ENCODE measurements at regions not wholly inside any gene's neighbourhood (a gene's known extent, or its start where the extent isn't known, plus 50 kb on each side); places are given as distances from the start of the nearest gene placed in this dataset.
"Not testable (repeated sequence)": the region's sequence is repeated elsewhere in the genome, so short reads cannot be mapped to it uniquely, and the experiment has no call there.

- H3K79me2 ChIP-seq (ENCODE audit: insufficient read depth), result no peaks in the 10 kb centered on the region
- H3K4me2 ChIP-seq (ENCODE audit: unreplicated experiment), result no peak overlapping the region
- H3K36me3 ChIP-seq (ENCODE audit: low read depth), result no peaks in the 10 kb centered on the region
- H3K9ac ChIP-seq, result no peak overlapping the region
- in situ Hi-C loops (cut with MboI), result no loop called here
- no peaks in the 10 kb centered on the region for H3K9me3 ChIP-seq (ENCODE audit: low read depth)
- H3K4me1 ChIP-seq (ENCODE audit: insufficient read depth), result no peaks in the 10 kb centered on the region
- no peaks in the 10 kb centered on the region for H3K9me2 ChIP-seq (ENCODE audit: insufficient read depth)
- no peaks in the 10 kb centered on the region for H3F3A ChIP-seq (ENCODE audit: insufficient read depth)
- no peak for DNase-seq
- H3K27me3 ChIP-seq (replicated peaks; ENCODE audit: insufficient read depth), result peaks cover 6% of the 10 kb centered on the region; the same call in 1 of the 2 replicates
- WGBS, 2 experiments (ENCODE audit: low coverage in 1 of 2, low lambda C conversion rate in 2 of 2, missing lambda C conversion rate in 2 of 2), result 60 to 65% methylated on average over 4 of the region's 4 CpGs
- H3K4me3 ChIP-seq, result no peak overlapping the region
- no peak overlapping the region for H3K27ac ChIP-seq
- H2AFZ ChIP-seq, result no peak overlapping the region
- H4K20me1 ChIP-seq (ENCODE audit: insufficient read depth), result no peaks in the 10 kb centered on the region
- TF ChIP-seq EZH2 (IDR thresholded peaks at IDR 0.05; ENCODE audit: insufficient read depth, poor library complexity, severe bottlenecking) (no peak), EZH2phosphoT487 (IDR thresholded peaks at IDR 0.05; ENCODE audit: insufficient read depth, low read depth) (no peak)
These were observed 95.3 kb upstream of the FANCL start for GRCh38 chr2:58336416-58336815.

GRCh38 chr2:58334414-58334813 is 93.3 kb upstream of the FANCL start:
- Histone ChIP-seq H3F3A (ENCODE audit: insufficient read depth) (no peaks in the 10 kb centered on the region), H3K9ac (no peak overlapping the region), H3K4me1 (ENCODE audit: insufficient read depth) (no peaks in the 10 kb centered on the region), H3K9me3 (ENCODE audit: low read depth) (no peaks in the 10 kb centered on the region), H3K27me3 (replicated peaks; ENCODE audit: insufficient read depth) (peaks cover 6% of the 10 kb centered on the region; the same call in 1 of the 2 replicates), H3K4me2 (ENCODE audit: unreplicated experiment) (no peak overlapping the region), H2AFZ (no peak overlapping the region), H3K4me3 (no peak overlapping the region), H3K27ac (no peak overlapping the region), H3K36me3 (ENCODE audit: low read depth) (no peaks in the 10 kb centered on the region), H4K20me1 (ENCODE audit: insufficient read depth) (no peaks in the 10 kb centered on the region), H3K79me2 (ENCODE audit: insufficient read depth) (no peaks in the 10 kb centered on the region), H3K9me2 (ENCODE audit: insufficient read depth) (no peaks in the 10 kb centered on the region)
- 46 to 51% methylated on average over 5 of the region's 5 CpGs for WGBS, 2 experiments (ENCODE audit: low coverage in 1 of 2, low lambda C conversion rate in 2 of 2, missing lambda C conversion rate in 2 of 2)
- DNase-seq, result no peak
- in situ Hi-C loops (cut with MboI), result no loop called here
- no peak for TF ChIP-seq EZH2phosphoT487 (IDR thresholded peaks at IDR 0.05; ENCODE audit: insufficient read depth, low read depth)
- no peak for TF ChIP-seq EZH2 (IDR thresholded peaks at IDR 0.05; ENCODE audit: insufficient read depth, poor library complexity, severe bottlenecking)

- H3K36me3 ChIP-seq (ENCODE audit: low read depth); H3K9me2 ChIP-seq (ENCODE audit: insufficient read depth); H4K20me1 ChIP-seq (ENCODE audit: insufficient read depth); H3K4me1 ChIP-seq (ENCODE audit: insufficient read depth); H3K4me3 ChIP-seq; in situ Hi-C loops (cut with MboI); H2AFZ ChIP-seq; H3K9me3 ChIP-seq (ENCODE audit: low read depth); H3K4me2 ChIP-seq (ENCODE audit: unreplicated experiment); H3F3A ChIP-seq (ENCODE audit: insufficient read depth); H3K27ac ChIP-seq; H3K9ac ChIP-seq; DNase-seq; H3K79me2 ChIP-seq (ENCODE audit: insufficient read depth); H3K27me3 ChIP-seq (replicated peaks; ENCODE audit: insufficient read depth): not testable (repeated sequence)
- WGBS, 2 experiments (ENCODE audit: low coverage in 1 of 2, low lambda C conversion rate in 2 of 2, missing lambda C conversion rate in 2 of 2), result 67 to 75% methylated on average over 18 of the region's 18 CpGs
These were observed 84.3 kb upstream of the FANCL start for GRCh38 chr2:58325296-58325895.

GRCh38 chr2:58319481-58319880 is 78.4 kb upstream of the FANCL start:
- Histone ChIP-seq H3K9me3 (ENCODE audit: low read depth) (no peaks in the 10 kb centered on the region), H3K9ac (no peak overlapping the region), H3K9me2 (ENCODE audit: insufficient read depth) (no peaks in the 10 kb centered on the region), H3K4me3 (no peak overlapping the region), H3F3A (ENCODE audit: insufficient read depth) (no peaks in the 10 kb centered on the region), H3K36me3 (ENCODE audit: low read depth) (no peaks in the 10 kb centered on the region), H3K4me1 (ENCODE audit: insufficient read depth) (no peaks in the 10 kb centered on the region), H3K4me2 (ENCODE audit: unreplicated experiment) (no peak overlapping the region), H4K20me1 (ENCODE audit: insufficient read depth) (no peaks in the 10 kb centered on the region), H3K79me2 (ENCODE audit: insufficient read depth) (no peaks in the 10 kb centered on the region), H2AFZ (no peak overlapping the region), H3K27me3 (replicated peaks; ENCODE audit: insufficient read depth) (no peaks in the 10 kb centered on the region), H3K27ac (no peak overlapping the region)
- TF ChIP-seq EZH2phosphoT487 (IDR thresholded peaks at IDR 0.05; ENCODE audit: insufficient read depth, low read depth), result no peak
- no peak for TF ChIP-seq EZH2 (IDR thresholded peaks at IDR 0.05; ENCODE audit: insufficient read depth, poor library complexity, severe bottlenecking)
- no peak for DNase-seq
- in situ Hi-C loops (cut with MboI), result no loop called here
- WGBS, 2 experiments (ENCODE audit: low coverage in 1 of 2, low lambda C conversion rate in 2 of 2, missing lambda C conversion rate in 2 of 2), result 49 to 52% methylated on average over 4 of the region's 4 CpGs

GRCh38 chr2:58318949-58319348 is 77.8 kb upstream of the FANCL start:
- 45 to 53% methylated on average over 6 to 7 of the region's 7 CpGs for WGBS, 2 experiments (ENCODE audit: low coverage in 1 of 2, low lambda C conversion rate in 2 of 2, missing lambda C conversion rate in 2 of 2)
- H3K9me3 ChIP-seq (ENCODE audit: low read depth); H3F3A ChIP-seq (ENCODE audit: insufficient read depth); H3K79me2 ChIP-seq (ENCODE audit: insufficient read depth); H3K4me2 ChIP-seq (ENCODE audit: unreplicated experiment); H3K4me1 ChIP-seq (ENCODE audit: insufficient read depth); DNase-seq; H3K9me2 ChIP-seq (ENCODE audit: insufficient read depth); H3K9ac ChIP-seq; in situ Hi-C loops (cut with MboI); H3K4me3 ChIP-seq; H3K36me3 ChIP-seq (ENCODE audit: low read depth); H3K27ac ChIP-seq; H2AFZ ChIP-seq; H3K27me3 ChIP-seq (replicated peaks; ENCODE audit: insufficient read depth); H4K20me1 ChIP-seq (ENCODE audit: insufficient read depth): not testable (repeated sequence)

Data from GM23248 (cell line).